Omental fat pad (tissue), 3 donors: ENCODE measurements at regions not wholly inside any gene's neighbourhood (a gene's known extent, or its start where the extent isn't known, plus 50 kb on each side); places are given as distances from the start of the nearest gene placed in this dataset.
"Not testable (repeated sequence)": the region's sequence is repeated elsewhere in the genome, so short reads cannot be mapped to it uniquely, and the experiment has no call there.

Source experiments
- ATAC-seq: fragments of 150-250 bp; one replicate; pipeline ENCODE4 v1.9.1; 2016; ENCODE audit warnings: mild to moderate bottlenecking, moderate library complexity; ENCODE audit not compliant: low FRiP score
- DNase-seq: peaks from one replicate; pipeline ENCODE4 v3.0.0-alpha.2; 2019; ENCODE audit warnings: low spot score
- CTCF ChIP-seq, 3 donors: fragments of 450-650 bp; IDR thresholded peaks; one replicate each; pipeline ENCODE4 v1.5.1; 2016 to 2017; ENCODE audit warnings: antibody characterized with exemption in 3 of 3, mild to moderate bottlenecking in 3 of 3, moderate library complexity in 2 of 3

GRCh38 chr12:131537267-131537958 is 173.5 kb upstream of the SFSWAP start:
- TF ChIP-seq CTCF (IDR thresholded peaks at IDR 0.05), result no peak
- DNase-seq (no peak), ATAC-seq (no peak)

GRCh38 chr12:131539381-131539780 is 171.5 kb upstream of the SFSWAP start:
- DNase-seq (no peak), ATAC-seq (no peak)
- no peak for TF ChIP-seq CTCF (IDR thresholded peaks at IDR 0.05)

- no peak for TF ChIP-seq CTCF (IDR thresholded peaks at IDR 0.05)
- no peak for ATAC-seq
Observed at GRCh38 chr12:131540138-131540623, 170.7 kb upstream of the SFSWAP start.

GRCh38 chr12:131541512-131541911 is 169.4 kb upstream of the SFSWAP start:
- not testable (repeated sequence) for ATAC-seq, DNase-seq

More at GRCh38 chr12:131540138-131540623, 170.7 kb upstream of the SFSWAP start:
- no peak for DNase-seq

- no peak for TF ChIP-seq CTCF (IDR thresholded peaks at IDR 0.05)
- DNase-seq (no peak), ATAC-seq (no peak)
Observed at GRCh38 chr12:131542351-131542750, 168.5 kb upstream of the SFSWAP start.

- ATAC-seq (no peak), DNase-seq (no peak)
- TF ChIP-seq CTCF (IDR thresholded peaks at IDR 0.05), result no peak
Observed at GRCh38 chr12:131543040-131543439, 167.8 kb upstream of the SFSWAP start.

- ATAC-seq (no peak), DNase-seq (no peak)
- no peak for TF ChIP-seq CTCF (IDR thresholded peaks at IDR 0.05)
Observed at GRCh38 chr12:131547555-131547954, 163.3 kb upstream of the SFSWAP start.
